ENCODE measurements at regions not wholly inside any gene's neighbourhood (a gene's known extent, or its start where the extent isn't known, plus 50 kb on each side); places are given as distances from the start of the nearest gene placed in this dataset.
"Not testable (repeated sequence)": the region's sequence is repeated elsewhere in the genome, so short reads cannot be mapped to it uniquely, and the experiment has no call there.

- TF ChIP-seq CTCF (IDR thresholded peaks at IDR 0.05; ENCODE audit: borderline replicate concordance, extremely low read depth, insufficient read depth): no peak
- H3K9me3 ChIP-seq (ENCODE audit: control insufficient read depth in 2 of 3, insufficient read depth in 1 of 3, low read length in 3 of 3): no peaks in the 10 kb centered on the region
- no peaks in the 10 kb centered on the region for H3K4me1 ChIP-seq (ENCODE audit: control insufficient read depth in 2 of 3, insufficient read depth in 2 of 3, low read depth in 1 of 3, low read length in 3 of 3)
- no peaks in the 10 kb centered on the region for H3K27me3 ChIP-seq (ENCODE audit: control insufficient read depth, insufficient read depth, low read length)
- no peak for DNase-seq
- H3K36me3 ChIP-seq (ENCODE audit: control insufficient read depth in 2 of 3, insufficient read depth in 3 of 3, low read length in 3 of 3): no peaks in the 10 kb centered on the region
- no peak overlapping the region for H3K27ac ChIP-seq (ENCODE audit: low read depth in 2 of 2, low read length in 2 of 2)
- intact Hi-C loops (cut with DNase I): no loop called here
- no peak for FAIRE-seq
- H3K4me3 ChIP-seq (ENCODE audit: low read length in 3 of 3): no peak overlapping the region
- H3K9ac ChIP-seq (ENCODE audit: low read length in 3 of 3): no peak overlapping the region
Measured at GRCh38 chr20:53668992-53669391, 75.4 kb upstream of the ZNF217 start.

GRCh38 chr20:53666144-53666543 is 72.5 kb upstream of the ZNF217 start:
- DNase-seq (no peak), FAIRE-seq (no peak)
- Histone ChIP-seq H3K36me3 (ENCODE audit: control insufficient read depth in 2 of 3, insufficient read depth in 3 of 3, low read length in 3 of 3) (no peaks in the 10 kb centered on the region), H3K4me3 (ENCODE audit: low read length in 3 of 3) (no peak overlapping the region), H3K4me1 (ENCODE audit: control insufficient read depth in 2 of 3, insufficient read depth in 2 of 3, low read depth in 1 of 3, low read length in 3 of 3) (peaks cover 0 to 5% (median 0%) of the 10 kb centered on the region in 3 donors), H3K27ac (ENCODE audit: low read depth in 2 of 2, low read length in 2 of 2) (no peak overlapping the region), H3K27me3 (ENCODE audit: control insufficient read depth, insufficient read depth, low read length) (no peaks in the 10 kb centered on the region), H3K9ac (ENCODE audit: low read length in 3 of 3) (no peak overlapping the region), H3K9me3 (ENCODE audit: control insufficient read depth in 2 of 3, insufficient read depth in 1 of 3, low read length in 3 of 3) (no peaks in the 10 kb centered on the region)
- no peak for TF ChIP-seq CTCF (IDR thresholded peaks at IDR 0.05; ENCODE audit: borderline replicate concordance, extremely low read depth, insufficient read depth)
- intact Hi-C loops (cut with DNase I): no loop called here

- peaks cover 0 to 5% (median 0%) of the 10 kb centered on the region in 3 donors for H3K4me1 ChIP-seq (ENCODE audit: control insufficient read depth in 2 of 3, insufficient read depth in 2 of 3, low read depth in 1 of 3, low read length in 3 of 3)
- H3K27me3 ChIP-seq (ENCODE audit: control insufficient read depth, insufficient read depth, low read length): no peaks in the 10 kb centered on the region
- DNase-seq: no peak
- no peaks in the 10 kb centered on the region for H3K36me3 ChIP-seq (ENCODE audit: control insufficient read depth in 2 of 3, insufficient read depth in 3 of 3, low read length in 3 of 3)
- H3K4me3 ChIP-seq (ENCODE audit: low read length in 3 of 3): no peak overlapping the region
- no peaks in the 10 kb centered on the region for H3K9me3 ChIP-seq (ENCODE audit: control insufficient read depth in 2 of 3, insufficient read depth in 1 of 3, low read length in 3 of 3)
- no peak for FAIRE-seq
- TF ChIP-seq CTCF (IDR thresholded peaks at IDR 0.05; ENCODE audit: borderline replicate concordance, extremely low read depth, insufficient read depth): no peak
- H3K27ac ChIP-seq (ENCODE audit: low read depth in 2 of 2, low read length in 2 of 2): no peak overlapping the region
- intact Hi-C loops (cut with DNase I): no loop called here
- H3K9ac ChIP-seq (ENCODE audit: low read length in 3 of 3): no peak overlapping the region
Measured at GRCh38 chr20:53664121-53664520, 70.5 kb upstream of the ZNF217 start.

GRCh38 chr20:53663521-53663920 is 69.9 kb upstream of the ZNF217 start:
- FAIRE-seq; H3K9ac ChIP-seq (ENCODE audit: low read length in 3 of 3): not testable (repeated sequence)

More at GRCh38 chr20:53663521-53663920, 69.9 kb upstream of the ZNF217 start:
- H3K9me3 ChIP-seq (ENCODE audit: control insufficient read depth in 2 of 3, insufficient read depth in 1 of 3, low read length in 3 of 3); H3K27me3 ChIP-seq (ENCODE audit: control insufficient read depth, insufficient read depth, low read length); H3K36me3 ChIP-seq (ENCODE audit: control insufficient read depth in 2 of 3, insufficient read depth in 3 of 3, low read length in 3 of 3); H3K27ac ChIP-seq (ENCODE audit: low read depth in 2 of 2, low read length in 2 of 2); intact Hi-C loops (cut with DNase I); H3K4me3 ChIP-seq (ENCODE audit: low read length in 3 of 3); H3K4me1 ChIP-seq (ENCODE audit: control insufficient read depth in 2 of 3, insufficient read depth in 2 of 3, low read depth in 1 of 3, low read length in 3 of 3); DNase-seq: not testable (repeated sequence)

Measured in kidney (tissue), 13 donors.